ENCODE measurements at regions not wholly inside any gene's neighbourhood (a gene's known extent, or its start where the extent isn't known, plus 50 kb on each side); places are given as distances from the start of the nearest gene placed in this dataset.

GRCh38 chr11:29553990-29554389 is 462.8 kb downstream of the KCNA4 start:
- TF ChIP-seq POLR2A (IDR thresholded peaks at IDR 0.05; ENCODE audit: low read depth, low read length) (no peak), POLR2AphosphoS5 (IDR thresholded peaks at IDR 0.05; ENCODE audit: low read depth, low read length) (no peak), TAF1 (IDR thresholded peaks at IDR 0.05; ENCODE audit: borderline replicate concordance, low read depth, low read length) (no peak)
